GM10266 (cell line): ENCODE measurements at regions not wholly inside any gene's neighbourhood (a gene's known extent, or its start where the extent isn't known, plus 50 kb on each side); places are given as distances from the start of the nearest gene placed in this dataset.

Source experiments
- DNase-seq: peaks from one replicate; pipeline ENCODE4 v3.0.0; 2012; ENCODE audit errors: extremely low spot score
- CTCF ChIP-seq: IDR thresholded peaks from 2 replicates; pipeline ENCODE4 v1.5.1; 2012; ENCODE audit warnings: mild to moderate bottlenecking, low read depth; ENCODE audit not compliant: control insufficient read depth, insufficient read depth; ENCODE audit errors: missing control alignments

GRCh38 chr3:141426404-141427034, 58.2 kb downstream of the ZBTB38 start:
- no peak for TF ChIP-seq CTCF
- DNase-seq = no peak

GRCh38 chr3:141427764-141428163, 59.1 kb upstream of the RASA2 start:
- no peak for TF ChIP-seq CTCF
- no peak for DNase-seq

GRCh38 chr3:141429371-141430035, 57.3 kb upstream of the RASA2 start:
- no peak for DNase-seq
- no peak for TF ChIP-seq CTCF

- no peak for DNase-seq
- TF ChIP-seq CTCF = no peak
Observed at GRCh38 chr3:141430316-141430715, 56.5 kb upstream of the RASA2 start.

GRCh38 chr3:141431411-141432378, 55.1 kb upstream of the RASA2 start:
- TF ChIP-seq CTCF = no peak
- DNase-seq = no peak

DNA sequence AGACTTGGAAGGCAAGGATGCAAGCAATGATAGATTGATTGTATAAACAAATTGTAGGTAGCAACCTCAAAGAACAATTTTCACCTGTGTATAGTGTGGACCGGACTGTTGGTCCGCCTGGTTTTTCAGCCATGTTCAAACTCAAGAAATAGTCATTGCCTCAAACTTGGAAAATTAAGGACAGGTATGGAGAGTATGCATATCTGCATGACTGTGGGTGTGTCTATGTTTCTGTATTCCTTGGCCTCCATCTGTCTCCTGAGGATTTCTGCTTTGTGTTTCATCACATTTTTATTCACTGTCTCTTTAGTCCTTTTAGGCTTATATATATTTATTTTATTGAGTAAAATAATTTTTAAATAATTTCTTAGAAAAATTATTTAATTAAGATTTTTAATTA, 53.9 kb upstream of the RASA2 start:
- TF ChIP-seq CTCF = no peak
- no peak for DNase-seq
